Stomach (tissue), 8 donors: ENCODE measurements at regions not wholly inside any gene's neighbourhood (a gene's known extent, or its start where the extent isn't known, plus 50 kb on each side); places are given as distances from the start of the nearest gene placed in this dataset.

Experiments
- DNase-seq, 2 donors: peaks; one replicate each; pipeline versions ENCODE4 v3.0.0 to v3.0.0-alpha.2; 2013 to 2019
- H3K27ac ChIP-seq, 5 donors: fragments of 200-600 bp in 4 of 5; sonication (generic) in 4 of 5; one replicate each; pipeline ENCODE4 v1.5.1; 2013 to 2019; ENCODE audit warnings: mild to moderate bottlenecking in 1 of 5, moderate library complexity in 1 of 5
- H3K27me3 ChIP-seq, 3 donors: fragments of 200-600 bp; sonication (generic); one replicate each; pipeline ENCODE4 v1.5.1; 2017 to 2019; ENCODE audit warnings: mixed run types in 1 of 3
- H3K36me3 ChIP-seq, 4 donors: fragments of 200-600 bp; sonication (generic); 1 replicate in 3 of 4; 2 replicates in 1 of 4; pipeline ENCODE4 v1.5.1; 2016 to 2019
- H3K4me1 ChIP-seq, 4 donors: fragments of 200-600 bp; sonication (generic); one replicate each; pipeline ENCODE4 v1.5.1; 2016 to 2019
- H3K4me3 ChIP-seq, 4 donors: fragments of 200-600 bp; sonication (generic) in 3 of 4; one replicate each; pipeline ENCODE4 v1.5.1; 2016 to 2019; ENCODE audit warnings: mild to moderate bottlenecking in 1 of 4
- H3K9me3 ChIP-seq, 4 donors: fragments of 200-600 bp; sonication (generic); one replicate each; pipeline ENCODE4 v1.5.1; 2016 to 2019
- EP300 ChIP-seq: sonication (generic); formaldehyde crosslinking; IDR thresholded peaks from one replicate; pipeline ENCODE4 v1.6.1; 2017; ENCODE audit warnings: antibody characterized with exemption
- POLR2A ChIP-seq, 4 donors: fragments of 450-650 bp; IDR thresholded peaks; one replicate each; pipeline ENCODE4 v1.6.1; 2016; ENCODE audit warnings: antibody characterized with exemption in 4 of 4, control low read depth in 2 of 4, mild to moderate bottlenecking in 1 of 4, moderate library complexity in 1 of 4
- POLR2AphosphoS5 ChIP-seq, 3 donors: sonication (generic); formaldehyde crosslinking; IDR thresholded peaks; one replicate each; pipeline ENCODE4 v1.6.1; 2016; ENCODE audit warnings: antibody characterized with exemption in 3 of 3
- WGBS, 5 donors: extraction: QIAGEN DNeasy Blood & Tissue Kit in 3 of 5; methylation state at CpG; one replicate each; pipeline versions ENCODE4 v1.1.5 to v1.1.7; 2013 to 2018; 5-methylcytosine and 5-hydroxymethylcytosine counted together
- intact Hi-C: fragments of 100-400 bp; cut with DNase I; formaldehyde crosslinking; loops from one replicate; pipeline ENCODE4 v1.15.1; 2023; ENCODE audit warnings: low total_unique reads
- TF ChIP-seq, protein P1 (sequence below), 7 experiments: fragments of 450-650 bp in 4 of 7; fragments of 200-600 bp in 3 of 7; sonication (generic) in 3 of 7; IDR thresholded peaks; one replicate each; pipeline ENCODE4 v1.5.1; 2016 to 2019; ENCODE audit warnings: antibody characterized with exemption in 7 of 7, control low read depth in 2 of 7, mild to moderate bottlenecking in 1 of 7
- donor health status: healthy with polysubstance abuse.
- donor health status: Bipolar disorder and iron deficiency.
- donor health status: healthy.

DNA sequence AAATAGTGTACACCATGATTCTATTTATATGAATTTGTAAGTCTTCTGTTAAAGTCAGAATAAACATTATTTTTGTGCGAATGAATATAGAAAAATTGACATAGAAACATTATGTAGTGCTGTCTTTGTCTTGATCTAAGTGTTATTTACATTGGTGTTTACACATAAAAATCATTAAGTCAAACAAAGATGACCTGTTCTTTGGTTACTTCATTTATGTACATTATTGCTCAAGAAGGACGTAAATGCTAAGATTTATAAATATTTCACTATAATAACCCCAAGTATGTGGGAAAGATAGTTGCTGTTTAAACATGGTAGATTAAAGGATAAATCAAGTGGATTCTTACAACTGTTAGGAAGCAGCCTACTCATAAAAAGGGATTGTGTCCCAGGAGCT is 536.8 kb upstream of the DSEL start:
- Histone ChIP-seq H3K36me3 (no peaks in the 10 kb centered on the region), H3K27ac (no peak overlapping the region), H3K4me3 (no peak overlapping the region), H3K9me3 (no peaks in the 10 kb centered on the region), H3K27me3 (no peaks in the 10 kb centered on the region), H3K4me1 (no peaks in the 10 kb centered on the region)
- DNase-seq, result no peak
- TF ChIP-seq, protein P1, sequence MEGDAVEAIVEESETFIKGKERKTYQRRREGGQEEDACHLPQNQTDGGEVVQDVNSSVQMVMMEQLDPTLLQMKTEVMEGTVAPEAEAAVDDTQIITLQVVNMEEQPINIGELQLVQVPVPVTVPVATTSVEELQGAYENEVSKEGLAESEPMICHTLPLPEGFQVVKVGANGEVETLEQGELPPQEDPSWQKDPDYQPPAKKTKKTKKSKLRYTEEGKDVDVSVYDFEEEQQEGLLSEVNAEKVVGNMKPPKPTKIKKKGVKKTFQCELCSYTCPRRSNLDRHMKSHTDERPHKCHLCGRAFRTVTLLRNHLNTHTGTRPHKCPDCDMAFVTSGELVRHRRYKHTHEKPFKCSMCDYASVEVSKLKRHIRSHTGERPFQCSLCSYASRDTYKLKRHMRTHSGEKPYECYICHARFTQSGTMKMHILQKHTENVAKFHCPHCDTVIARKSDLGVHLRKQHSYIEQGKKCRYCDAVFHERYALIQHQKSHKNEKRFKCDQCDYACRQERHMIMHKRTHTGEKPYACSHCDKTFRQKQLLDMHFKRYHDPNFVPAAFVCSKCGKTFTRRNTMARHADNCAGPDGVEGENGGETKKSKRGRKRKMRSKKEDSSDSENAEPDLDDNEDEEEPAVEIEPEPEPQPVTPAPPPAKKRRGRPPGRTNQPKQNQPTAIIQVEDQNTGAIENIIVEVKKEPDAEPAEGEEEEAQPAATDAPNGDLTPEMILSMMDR (IDR thresholded peaks at IDR 0.05), result no peak
- no peak for TF ChIP-seq EP300
- TF ChIP-seq POLR2A (IDR thresholded peaks at IDR 0.05), result no peak
- TF ChIP-seq POLR2AphosphoS5 (IDR thresholded peaks at IDR 0.05), result no peak
- WGBS, 5 donors, result 55 to 68% (median 63%) methylated on average over 2 of the region's 2 CpGs
- intact Hi-C loops, result no loop called here

DNA sequence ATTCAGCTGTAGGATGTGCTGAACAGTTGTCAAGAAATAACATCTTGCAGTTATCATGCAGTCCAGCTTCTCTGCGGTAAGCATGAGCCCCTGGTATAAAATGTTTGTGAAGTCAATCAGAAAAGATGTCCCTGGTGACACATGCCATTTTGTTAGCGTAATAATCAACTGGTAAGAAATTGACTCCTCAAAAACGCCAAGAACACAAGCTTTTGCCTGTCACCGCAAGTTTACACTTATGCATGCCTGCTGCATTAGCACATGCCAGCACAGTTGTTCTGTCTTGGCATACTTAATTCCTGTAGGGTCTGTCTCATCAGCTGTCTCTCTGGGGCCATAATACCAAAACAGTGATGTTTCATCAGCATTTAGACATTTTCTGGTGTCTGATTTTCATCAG is 524.8 kb upstream of the DSEL start:
- TF ChIP-seq POLR2AphosphoS5 (IDR thresholded peaks at IDR 0.05) (no peak), POLR2A (IDR thresholded peaks at IDR 0.05) (no peak), EP300 (no peak)
- TF ChIP-seq, protein P1 (IDR thresholded peaks at IDR 0.05), result no peak

DNA sequence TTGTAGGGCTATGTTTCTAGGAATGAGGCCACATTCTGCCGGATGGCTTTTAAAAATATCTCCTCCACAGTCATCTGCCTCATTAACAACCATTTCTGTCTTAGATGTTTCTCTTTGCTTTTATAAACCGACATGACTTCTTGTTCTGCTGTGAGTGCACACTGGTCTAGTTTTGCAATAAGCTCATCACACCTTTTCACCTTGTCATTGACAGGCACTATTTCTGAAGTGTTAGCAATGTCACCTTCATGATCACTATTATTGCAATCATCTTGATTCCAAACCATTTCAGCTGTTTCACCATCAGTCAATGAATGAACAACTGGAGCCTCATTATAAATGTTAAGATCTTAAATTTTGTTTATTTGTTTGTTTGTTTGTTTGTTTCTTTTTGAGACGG is 523.7 kb upstream of the DSEL start:
- intact Hi-C loops, result no loop called here
- H3K4me1 ChIP-seq, result no peaks in the 10 kb centered on the region
- no peaks in the 10 kb centered on the region for H3K27me3 ChIP-seq
- peaks cover 0 to 7% (median 0%) of the 10 kb centered on the region in 4 donors for H3K9me3 ChIP-seq
- H3K27ac ChIP-seq, result no peak overlapping the region
- TF ChIP-seq, protein P1 (IDR thresholded peaks at IDR 0.05), result no peak
- TF ChIP-seq POLR2A (IDR thresholded peaks at IDR 0.05), result no peak
- no peak for TF ChIP-seq POLR2AphosphoS5 (IDR thresholded peaks at IDR 0.05)
- no peak for TF ChIP-seq EP300
- H3K36me3 ChIP-seq, result no peaks in the 10 kb centered on the region
- no peak for DNase-seq
- H3K4me3 ChIP-seq, result no peak overlapping the region
- WGBS, 5 donors, result 56 to 60% (median 60%) methylated on average over 3 of the region's 3 CpGs

More for the DNA sequence above, 524.8 kb upstream of the DSEL start:
- no peak overlapping the region for H3K4me3 ChIP-seq
- intact Hi-C loops, result no loop called here
- no peaks in the 10 kb centered on the region for H3K27me3 ChIP-seq
- H3K4me1 ChIP-seq, result no peaks in the 10 kb centered on the region
- no peaks in the 10 kb centered on the region for H3K36me3 ChIP-seq
- peaks cover 0 to 7% (median 0%) of the 10 kb centered on the region in 4 donors for H3K9me3 ChIP-seq
- WGBS, 5 donors, result 78 to 85% (median 82%) methylated on average over 4 of the region's 4 CpGs
- no peak for DNase-seq
- no peak overlapping the region for H3K27ac ChIP-seq

GRCh38 chr18:68035774-68036522 is 519.4 kb upstream of the DSEL start:
- Histone ChIP-seq H3K9me3 (peaks cover 0 to 7% (median 0%) of the 10 kb centered on the region in 4 donors), H3K27me3 (no peaks in the 10 kb centered on the region), H3K27ac (no peak overlapping the region), H3K4me1 (no peaks in the 10 kb centered on the region), H3K36me3 (no peaks in the 10 kb centered on the region), H3K4me3 (no peak overlapping the region)
- WGBS, 5 donors, result 59 to 73% (median 62%) methylated on average over 8 of the region's 8 CpGs
- intact Hi-C loops, result no loop called here
- peak in 1 of 2 donors; percentile 77 for DNase-seq
- no peak for TF ChIP-seq POLR2A (IDR thresholded peaks at IDR 0.05)
- TF ChIP-seq, protein P1 (IDR thresholded peaks at IDR 0.05), result no peak
- no peak for TF ChIP-seq EP300
- TF ChIP-seq POLR2AphosphoS5 (IDR thresholded peaks at IDR 0.05), result no peak
